C4-2B (cell line): ENCODE measurements at regions not wholly inside any gene's neighbourhood (a gene's known extent, or its start where the extent isn't known, plus 50 kb on each side); places are given as distances from the start of the nearest gene placed in this dataset.

Experiments
- CTCF ChIP-seq: fragments of 450-650 bp; conservative IDR thresholded peaks from 2 replicates; pipeline ENCODE4 v1.5.1; 2017; ENCODE audit warnings: mild to moderate bottlenecking
- ZFX ChIP-seq: fragments of 450-650 bp; IDR thresholded peaks from 2 replicates; pipeline ENCODE4 v1.6.1; 2017

DNA sequence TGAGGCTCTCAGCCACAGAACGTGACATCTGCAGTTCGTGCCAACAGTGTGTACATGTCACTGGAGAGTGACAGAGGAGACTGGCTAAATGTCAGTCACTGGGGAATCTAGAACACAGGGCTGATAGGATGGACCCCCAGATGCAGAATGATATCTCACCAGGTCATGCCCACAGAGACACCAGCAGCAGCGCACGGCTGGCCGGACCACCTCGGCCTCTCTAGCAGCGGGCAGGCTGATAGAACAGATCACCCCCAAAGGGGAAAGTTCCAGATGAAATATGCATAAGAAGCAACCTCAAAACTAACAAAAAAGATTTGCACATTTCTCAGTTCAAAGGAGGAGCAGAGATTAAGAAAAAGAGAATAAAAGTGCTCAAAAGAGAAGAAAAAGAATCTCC, 266.5 kb downstream of the SEC23A start:
- TF ChIP-seq CTCF, result no peak
- TF ChIP-seq ZFX, result no peak
